C1 segment of cervical spinal cord (tissue), 14 donors: ENCODE measurements at regions not wholly inside any gene's neighbourhood (a gene's known extent, or its start where the extent isn't known, plus 50 kb on each side); places are given as distances from the start of the nearest gene placed in this dataset.

ENCODE experiments used
- DNase-seq, 14 donors: peaks; one replicate each; lab custom pipeline; 2025; lab: John Stamatoyannopoulos, UW

GRCh38 chr3:193827040-193827669 lies 234.1 kb downstream of the OPA1 start:
- DNase-seq, result no peak

GRCh38 chr3:193827871-193828270 lies 234.9 kb downstream of the OPA1 start:
- DNase-seq, result no peak

GRCh38 chr3:193828477-193828876 lies 235.5 kb downstream of the OPA1 start:
- no peak for DNase-seq

- peak in 1 of 14 donors; percentile 32 for DNase-seq
Observed at GRCh38 chr3:193829781-193830180, 236.8 kb downstream of the OPA1 start.

GRCh38 chr3:193830791-193831191 lies 237.8 kb downstream of the OPA1 start:
- peak in 9 of 14 donors; percentile 16 to 84 (median 41) for DNase-seq

- DNase-seq, result peak in 11 of 14 donors; percentile 4 to 88 (median 52)
Observed at GRCh38 chr3:193831495-193832455, 238.8 kb downstream of the OPA1 start.

- no peak for DNase-seq
Observed at GRCh38 chr3:193832833-193833413, 239.9 kb downstream of the OPA1 start.

GRCh38 chr3:193833592-193833991 lies 240.6 kb downstream of the OPA1 start:
- DNase-seq, result no peak

GRCh38 chr3:193835414-193835813 lies 242.4 kb downstream of the OPA1 start:
- DNase-seq, result no peak

- no peak for DNase-seq
Observed at GRCh38 chr3:193836511-193836910, 243.5 kb downstream of the OPA1 start.

- DNase-seq, result no peak
Observed at GRCh38 chr3:193836918-193837317, 243.9 kb downstream of the OPA1 start.

GRCh38 chr3:193837347-193837827 lies 244.4 kb downstream of the OPA1 start:
- DNase-seq, result no peak

- DNase-seq, result no peak
Observed at GRCh38 chr3:193840111-193840641, 247.2 kb downstream of the OPA1 start.

GRCh38 chr3:193841581-193841980 lies 248.6 kb downstream of the OPA1 start:
- no peak for DNase-seq

- no peak for DNase-seq
Observed at GRCh38 chr3:193842029-193842798, 249.2 kb downstream of the OPA1 start.

- no peak for DNase-seq
Observed at GRCh38 chr3:193842832-193843473, 249.9 kb downstream of the OPA1 start.

- no peak for DNase-seq
Observed at GRCh38 chr3:193843474-193844301, 250.7 kb downstream of the OPA1 start.

- no peak for DNase-seq
Observed at GRCh38 chr3:193844472-193844871, 251.5 kb downstream of the OPA1 start.

- DNase-seq, result no peak
Observed at GRCh38 chr3:193845144-193845543, 252.1 kb downstream of the OPA1 start.

GRCh38 chr3:193846569-193846968 lies 253.6 kb downstream of the OPA1 start:
- DNase-seq, result no peak
